ENCODE measurements at regions not wholly inside any gene's neighbourhood (a gene's known extent, or its start where the extent isn't known, plus 50 kb on each side); places are given as distances from the start of the nearest gene placed in this dataset.

GRCh38 chr9:82115331-82115730, 126.8 kb downstream of the SPATA31D1 start:
- Histone ChIP-seq H3K36me3 (no peaks in the 10 kb centered on the region), H3K9me3 (no peaks in the 10 kb centered on the region), H3K9ac (no peak overlapping the region), H3K27ac (no peak overlapping the region), H3K4me1 (no peaks in the 10 kb centered on the region), H4K20me1 (no peaks in the 10 kb centered on the region), H3K4me3 (no peak overlapping the region), H3K4me2 (no peak overlapping the region), H3K27me3 (no peaks in the 10 kb centered on the region)
- no peak for TF ChIP-seq Cebpa-rat (IDR thresholded peaks at IDR 0.05)

- Histone ChIP-seq H3K27me3 (no peaks in the 10 kb centered on the region), H3K4me1 (no peaks in the 10 kb centered on the region; the same call in 1 of the 2 replicates), H3K9ac (no peak overlapping the region), H3K27ac (no peak overlapping the region), H4K20me1 (no peaks in the 10 kb centered on the region), H3K9me3 (no peaks in the 10 kb centered on the region), H3K36me3 (no peaks in the 10 kb centered on the region), H3K4me3 (no peak overlapping the region), H3K4me2 (no peak overlapping the region)
- TF ChIP-seq Cebpa-rat (IDR thresholded peaks at IDR 0.05) = no peak
Observed at GRCh38 chr9:82115900-82116299, 127.3 kb downstream of the SPATA31D1 start.

- no peak for TF ChIP-seq Cebpa-rat (IDR thresholded peaks at IDR 0.05)
- H3K4me1 ChIP-seq = no peaks in the 10 kb centered on the region; the same call in 1 of the 2 replicates
- H3K4me2 ChIP-seq = no peak overlapping the region
- no peaks in the 10 kb centered on the region for H3K27me3 ChIP-seq
- no peaks in the 10 kb centered on the region for H3K36me3 ChIP-seq
- H3K27ac ChIP-seq = no peak overlapping the region
- H4K20me1 ChIP-seq = no peaks in the 10 kb centered on the region
- H3K4me3 ChIP-seq = no peak overlapping the region
- no peak overlapping the region for H3K9ac ChIP-seq
- H3K9me3 ChIP-seq = no peaks in the 10 kb centered on the region
Observed at GRCh38 chr9:82116556-82116955, 128.0 kb downstream of the SPATA31D1 start.

- Histone ChIP-seq H3K4me3 (no peak overlapping the region), H3K36me3 (no peaks in the 10 kb centered on the region), H3K4me1 (no peaks in the 10 kb centered on the region; the same call in 1 of the 2 replicates), H4K20me1 (no peaks in the 10 kb centered on the region), H3K4me2 (no peak overlapping the region), H3K27ac (no peak overlapping the region), H3K27me3 (no peaks in the 10 kb centered on the region), H3K9me3 (no peaks in the 10 kb centered on the region), H3K9ac (no peak overlapping the region)
- no peak for TF ChIP-seq Cebpa-rat (IDR thresholded peaks at IDR 0.05)
Observed at GRCh38 chr9:82117026-82117811, 128.6 kb downstream of the SPATA31D1 start.

GRCh38 chr9:82122731-82123130, 134.2 kb downstream of the SPATA31D1 start:
- no peak overlapping the region for H3K4me2 ChIP-seq
- no peaks in the 10 kb centered on the region for H3K36me3 ChIP-seq
- H3K9me3 ChIP-seq = no peaks in the 10 kb centered on the region
- H3K4me1 ChIP-seq = peaks cover 24% of the 10 kb centered on the region
- no peaks in the 10 kb centered on the region for H4K20me1 ChIP-seq
- H3K27ac ChIP-seq = no peak overlapping the region
- no peaks in the 10 kb centered on the region for H3K27me3 ChIP-seq
- TF ChIP-seq Cebpa-rat (IDR thresholded peaks at IDR 0.05) = no peak
- no peak overlapping the region for H3K9ac ChIP-seq
- no peak overlapping the region for H3K4me3 ChIP-seq

- TF ChIP-seq Cebpa-rat (IDR thresholded peaks at IDR 0.05) = no peak
- Histone ChIP-seq H3K9me3 (no peaks in the 10 kb centered on the region), H3K27ac (no peak overlapping the region), H3K27me3 (no peaks in the 10 kb centered on the region), H3K4me3 (no peak overlapping the region), H4K20me1 (no peaks in the 10 kb centered on the region), H3K36me3 (no peaks in the 10 kb centered on the region), H3K4me2 (no peak overlapping the region), H3K4me1 (peaks cover 37% of the 10 kb centered on the region), H3K9ac (no peak overlapping the region)
Observed at GRCh38 chr9:82124090-82124489, 135.5 kb downstream of the SPATA31D1 start.

GRCh38 chr9:82126256-82126655, 137.7 kb downstream of the SPATA31D1 start:
- no peak for TF ChIP-seq Cebpa-rat (IDR thresholded peaks at IDR 0.05)
- no peaks in the 10 kb centered on the region for H4K20me1 ChIP-seq
- no peak overlapping the region for H3K4me3 ChIP-seq
- H3K9ac ChIP-seq = no peak overlapping the region
- H3K27me3 ChIP-seq = no peaks in the 10 kb centered on the region
- peaks cover 5% of the 10 kb centered on the region; the same call in 1 of the 2 replicates for H3K9me3 ChIP-seq
- no peak overlapping the region for H3K27ac ChIP-seq
- H3K4me2 ChIP-seq = no peak overlapping the region; the same call in 1 of the 2 replicates
- no peaks in the 10 kb centered on the region for H3K36me3 ChIP-seq
- peaks cover 39% of the 10 kb centered on the region for H3K4me1 ChIP-seq

- no peaks in the 10 kb centered on the region for H4K20me1 ChIP-seq
- H3K4me1 ChIP-seq = peaks cover 39% of the 10 kb centered on the region
- no peak overlapping the region for H3K4me3 ChIP-seq
- H3K27me3 ChIP-seq = no peaks in the 10 kb centered on the region
- H3K9me3 ChIP-seq = peaks cover 5% of the 10 kb centered on the region; the same call in 1 of the 2 replicates
- peak overlapping the region; percentile 64 for H3K4me2 ChIP-seq
- H3K27ac ChIP-seq = peak overlapping the region; percentile 54
- no peaks in the 10 kb centered on the region for H3K36me3 ChIP-seq
- TF ChIP-seq Cebpa-rat (IDR thresholded peaks at IDR 0.05) = no peak
- H3K9ac ChIP-seq = no peak overlapping the region
Observed at GRCh38 chr9:82127465-82127864, 138.9 kb downstream of the SPATA31D1 start.

- peak overlapping the region; percentile 64 for H3K4me2 ChIP-seq
- peaks cover 39% of the 10 kb centered on the region for H3K4me1 ChIP-seq
- no peak overlapping the region; the same call in 1 of the 2 replicates for H3K9ac ChIP-seq
- H3K27ac ChIP-seq = peak overlapping the region; percentile 54
- H4K20me1 ChIP-seq = no peaks in the 10 kb centered on the region
- no peak overlapping the region; the same call in 1 of the 2 replicates for H3K4me3 ChIP-seq
- peaks cover 5% of the 10 kb centered on the region; the same call in 1 of the 2 replicates for H3K9me3 ChIP-seq
- 0 out of 2 replicates have a peak, but pooled peaks have one; percentile 22 for TF ChIP-seq Cebpa-rat (IDR thresholded peaks at IDR 0.05)
- H3K27me3 ChIP-seq = no peaks in the 10 kb centered on the region
- H3K36me3 ChIP-seq = no peaks in the 10 kb centered on the region
Observed at GRCh38 chr9:82128011-82128696, 139.6 kb downstream of the SPATA31D1 start.

GRCh38 chr9:82129708-82130107, 141.1 kb downstream of the SPATA31D1 start:
- TF ChIP-seq Cebpa-rat (IDR thresholded peaks at IDR 0.05) = no peak
- no peaks in the 10 kb centered on the region for H3K27me3 ChIP-seq
- H3K27ac ChIP-seq = no peak overlapping the region
- H3K4me3 ChIP-seq = no peak overlapping the region
- peaks cover 39% of the 10 kb centered on the region for H3K4me1 ChIP-seq
- no peaks in the 10 kb centered on the region for H4K20me1 ChIP-seq
- H3K36me3 ChIP-seq = no peaks in the 10 kb centered on the region
- no peak overlapping the region for H3K9ac ChIP-seq
- peaks cover 5% of the 10 kb centered on the region; the same call in 1 of the 2 replicates for H3K9me3 ChIP-seq
- no peak overlapping the region for H3K4me2 ChIP-seq

Data from BLaER1 (cell line).